H9 (cell line): ENCODE measurements at regions not wholly inside any gene's neighbourhood (a gene's known extent, or its start where the extent isn't known, plus 50 kb on each side); places are given as distances from the start of the nearest gene placed in this dataset.

Source experiments
- DNase-seq: peaks from one replicate; pipeline ENCODE4 v3.0.0-alpha.2; 2017
- H2AFZ ChIP-seq: one replicate; pipeline ENCODE4 v1.6.1; 2013; ENCODE audit warnings: mild to moderate bottlenecking, low read length, control low read depth, moderate library complexity
- H2AK5ac ChIP-seq: 2 replicates; pipeline ENCODE4 v1.6.1; 2013; ENCODE audit warnings: low read length, control low read depth, mixed read lengths; ENCODE audit not compliant: insufficient read length
- H2BK120ac ChIP-seq: one replicate; pipeline ENCODE4 v1.6.1; 2013; ENCODE audit warnings: low read depth, mild to moderate bottlenecking, low read length, control low read depth, inconsistent platforms; ENCODE audit not compliant: poor library complexity, severe bottlenecking
- H2BK12ac ChIP-seq: 2 replicates; pipeline ENCODE4 v1.6.1; 2013; ENCODE audit warnings: low read length, control low read depth, mixed read lengths, low read depth; ENCODE audit not compliant: insufficient read length
- H2BK15ac ChIP-seq: 2 replicates; pipeline ENCODE4 v1.6.1; 2013; ENCODE audit warnings: low read depth, low read length, control low read depth
- H2BK20ac ChIP-seq: one replicate; pipeline ENCODE4 v1.6.1; 2013; ENCODE audit warnings: low read depth, mild to moderate bottlenecking, low read length, control low read depth, inconsistent platforms; ENCODE audit not compliant: poor library complexity, severe bottlenecking
- H2BK5ac ChIP-seq: 2 replicates; pipeline ENCODE4 v1.6.1; 2013; ENCODE audit warnings: low read length, control low read depth, mixed read lengths; ENCODE audit not compliant: insufficient read length
- H3K14ac ChIP-seq: 2 replicates; pipeline ENCODE4 v1.6.1; 2013; ENCODE audit warnings: low read length, control low read depth; ENCODE audit not compliant: insufficient read depth
- H3K18ac ChIP-seq: 2 replicates; pipeline ENCODE4 v1.6.1; 2013; ENCODE audit warnings: low read depth, mild to moderate bottlenecking, mixed read lengths, low read length, control low read depth; ENCODE audit not compliant: insufficient read length
- H3K23ac ChIP-seq: 2 replicates; pipeline ENCODE4 v1.6.1; 2013; ENCODE audit warnings: low read length, control low read depth, mixed read lengths, low read depth; ENCODE audit not compliant: insufficient read length
- H3K23me2 ChIP-seq: 2 replicates; pipeline ENCODE4 v1.6.1; 2013; ENCODE audit warnings: low read depth, mild to moderate bottlenecking, mixed read lengths, low read length, control low read depth; ENCODE audit not compliant: insufficient read length, poor library complexity, severe bottlenecking
- H3K27ac ChIP-seq: 2 replicates; pipeline ENCODE4 v1.5.1; 2013; ENCODE audit warnings: low read length, control low read depth, mixed read lengths, low read depth; ENCODE audit not compliant: insufficient read length
- H3K27me3 ChIP-seq: 2 replicates; pipeline ENCODE4 v1.6.1; 2013; ENCODE audit warnings: low read length, control low read depth, inconsistent platforms; ENCODE audit not compliant: insufficient read depth
- H3K4ac ChIP-seq: 2 replicates; pipeline ENCODE4 v1.6.1; 2013; ENCODE audit warnings: low read depth, mild to moderate bottlenecking, control low read depth, inconsistent platforms, low read length, moderate library complexity
- H3K4me1 ChIP-seq: 2 replicates; pipeline ENCODE4 v1.6.1; 2013; ENCODE audit warnings: low read length, control low read depth, inconsistent platforms; ENCODE audit not compliant: insufficient read depth
- H3K4me2 ChIP-seq: 2 replicates; pipeline ENCODE4 v1.6.1; 2013; ENCODE audit warnings: low read length, control low read depth, mixed read lengths; ENCODE audit not compliant: insufficient read length, insufficient read depth
- H3K56ac ChIP-seq: 2 replicates; pipeline ENCODE4 v1.6.1; 2013; ENCODE audit warnings: low read depth, mild to moderate bottlenecking, mixed read lengths, low read length, control low read depth; ENCODE audit not compliant: insufficient read length
- H3K79me1 ChIP-seq: 2 replicates; pipeline ENCODE4 v1.6.1; 2013; ENCODE audit warnings: low read depth, mild to moderate bottlenecking, moderate library complexity, low read length, control low read depth, inconsistent platforms; ENCODE audit not compliant: insufficient read depth, poor library complexity, severe bottlenecking
- H3K79me2 ChIP-seq: 2 replicates; pipeline ENCODE4 v1.6.1; 2013; ENCODE audit warnings: low read length, control low read depth, inconsistent platforms; ENCODE audit not compliant: insufficient read depth
- H3K9ac ChIP-seq: 2 replicates; pipeline ENCODE4 v1.6.1; 2013; ENCODE audit warnings: low read length, control low read depth, mixed read lengths; ENCODE audit not compliant: insufficient read length; ENCODE audit errors: extremely low read depth
- H3K9me3 ChIP-seq: one replicate; pipeline ENCODE4 v1.6.1; 2013; ENCODE audit warnings: low read depth, low read length, inconsistent platforms; ENCODE audit not compliant: control insufficient read depth
- H3T11ph ChIP-seq: one replicate; pipeline ENCODE4 v1.6.1; 2013; ENCODE audit warnings: mild to moderate bottlenecking, low read length, control low read depth, inconsistent platforms
- H4K20me1 ChIP-seq: one replicate; pipeline ENCODE4 v1.6.1; 2013; ENCODE audit not compliant: control insufficient read depth, insufficient read length, insufficient read depth
- H4K5ac ChIP-seq: 2 replicates; pipeline ENCODE4 v1.6.1; 2013; ENCODE audit warnings: low read depth, mild to moderate bottlenecking, mixed read lengths, low read length, control low read depth; ENCODE audit not compliant: insufficient read length
- H4K8ac ChIP-seq: replicated peaks from 2 replicates; pipeline ENCODE4 v1.6.1; 2013; ENCODE audit warnings: low read length, control low read depth, mixed read lengths, low read depth; ENCODE audit not compliant: insufficient read length
- H4K91ac ChIP-seq: 2 replicates; pipeline ENCODE4 v1.6.1; 2013; ENCODE audit warnings: low read depth, mild to moderate bottlenecking, moderate library complexity, mixed read lengths, low read length, control low read depth; ENCODE audit not compliant: insufficient read length
- H3K27ac Mint-ChIP-seq, 3 experiments: 2 replicates in 2 of 3; 3 replicates in 1 of 3; pipeline ENCODE4 v1.8.0; 2020 to 2021; ENCODE audit warnings: mixed read lengths in 3 of 3, mild to moderate bottlenecking in 1 of 3, moderate library complexity in 1 of 3
- H3K27me3 Mint-ChIP-seq: 2 replicates; pipeline ENCODE4 v1.8.0; 2021; ENCODE audit warnings: low read depth, mild to moderate bottlenecking, moderate library complexity, mixed read lengths
- H3K36me3 Mint-ChIP-seq, 3 experiments: 2 replicates in 2 of 3; 3 replicates in 1 of 3; pipeline ENCODE4 v1.8.0; 2020 to 2021; ENCODE audit warnings: low read depth in 3 of 3, mixed read lengths in 3 of 3; ENCODE audit not compliant: insufficient read depth in 1 of 3
- H3K4me1 Mint-ChIP-seq, 2 experiments: 2 replicates each; pipeline ENCODE4 v1.8.0; 2020; ENCODE audit warnings: mixed read lengths in 2 of 2
- H3K4me3 Mint-ChIP-seq, 2 experiments: 2 replicates in 1 of 2; 3 replicates in 1 of 2; pipeline ENCODE4 v1.8.0; 2020 to 2021; ENCODE audit warnings: mild to moderate bottlenecking in 2 of 2, mixed read lengths in 2 of 2, moderate library complexity in 1 of 2
- H3K9me3 Mint-ChIP-seq, 2 experiments: 2 replicates in 1 of 2; 3 replicates in 1 of 2; pipeline ENCODE4 v1.8.0; 2020; ENCODE audit warnings: mild to moderate bottlenecking in 2 of 2, mixed read lengths in 2 of 2, moderate library complexity in 1 of 2
- WGBS: extraction: QIAGEN DNeasy Blood & Tissue Kit; methylation state at CpG from one replicate; pipeline ENCODE4 v1.1.7; 2013; ENCODE audit warnings: missing lambda C conversion rate, low lambda C conversion rate, mixed read lengths; ENCODE audit not compliant: insufficient read length; ENCODE audit errors: extremely low coverage; 5-methylcytosine and 5-hydroxymethylcytosine counted together
- TF ChIP-seq, protein P1 (sequence below): fragments of 200-600 bp; sonication (generic); conservative IDR thresholded peaks from 3 replicates; pipeline ENCODE4 v1.8.0; 2021; ENCODE audit warnings: antibody characterized with exemption, mild to moderate bottlenecking

DNA sequence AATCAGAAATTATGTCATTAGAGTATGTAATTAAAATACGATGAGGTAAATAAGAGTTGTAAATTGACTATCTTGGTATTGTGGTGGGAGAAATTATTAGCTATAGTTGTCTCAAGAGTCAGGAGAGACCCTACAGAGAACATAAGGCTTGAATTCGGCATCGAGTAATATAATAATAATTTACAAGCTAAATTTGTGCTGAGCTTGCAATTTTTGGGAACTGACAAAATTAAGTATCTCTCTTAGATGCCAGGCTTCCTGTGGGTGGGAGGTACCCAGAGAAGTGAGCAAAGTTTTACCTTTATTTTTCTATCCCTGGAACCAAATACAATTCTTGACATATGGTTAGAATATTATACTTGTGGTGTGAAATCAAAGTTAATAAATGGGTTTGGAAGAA is 1637.0 kb downstream of the EFNB2 start:
- no peak overlapping the region for H3K27ac Mint-ChIP-seq
- Histone ChIP-seq H3K79me2 (no peaks in the 10 kb centered on the region), H3K23me2 (no peaks in the 10 kb centered on the region), H3K4me1 (no peaks in the 10 kb centered on the region), H4K91ac (no peak overlapping the region), H2BK12ac (no peak overlapping the region), H3K56ac (no peak overlapping the region), H2BK120ac (no peak overlapping the region), H2AK5ac (no peak overlapping the region), H3K4ac (no peak overlapping the region), H3K18ac (no peak overlapping the region), H3T11ph (no peak overlapping the region), H4K5ac (no peak overlapping the region), H3K4me2 (no peak overlapping the region), H3K79me1 (no peaks in the 10 kb centered on the region), H2BK15ac (no peak overlapping the region), H3K23ac (no peak overlapping the region), H4K20me1 (no peaks in the 10 kb centered on the region), H4K8ac (no peak overlapping the region), H3K27ac (no peak overlapping the region), H2BK20ac (no peak overlapping the region), H3K9me3 (no peaks in the 10 kb centered on the region), H3K14ac (no peak overlapping the region), H3K9ac (no peak overlapping the region), H2AFZ (no peak overlapping the region), H3K27me3 (no peaks in the 10 kb centered on the region), H2BK5ac (no peak overlapping the region)
- no peaks in the 10 kb centered on the region for H3K9me3 Mint-ChIP-seq
- no peak overlapping the region for H3K4me3 Mint-ChIP-seq
- no peaks in the 10 kb centered on the region for H3K36me3 Mint-ChIP-seq
- no peaks in the 10 kb centered on the region for H3K4me1 Mint-ChIP-seq
- no peak for DNase-seq
- TF ChIP-seq, protein P1, sequence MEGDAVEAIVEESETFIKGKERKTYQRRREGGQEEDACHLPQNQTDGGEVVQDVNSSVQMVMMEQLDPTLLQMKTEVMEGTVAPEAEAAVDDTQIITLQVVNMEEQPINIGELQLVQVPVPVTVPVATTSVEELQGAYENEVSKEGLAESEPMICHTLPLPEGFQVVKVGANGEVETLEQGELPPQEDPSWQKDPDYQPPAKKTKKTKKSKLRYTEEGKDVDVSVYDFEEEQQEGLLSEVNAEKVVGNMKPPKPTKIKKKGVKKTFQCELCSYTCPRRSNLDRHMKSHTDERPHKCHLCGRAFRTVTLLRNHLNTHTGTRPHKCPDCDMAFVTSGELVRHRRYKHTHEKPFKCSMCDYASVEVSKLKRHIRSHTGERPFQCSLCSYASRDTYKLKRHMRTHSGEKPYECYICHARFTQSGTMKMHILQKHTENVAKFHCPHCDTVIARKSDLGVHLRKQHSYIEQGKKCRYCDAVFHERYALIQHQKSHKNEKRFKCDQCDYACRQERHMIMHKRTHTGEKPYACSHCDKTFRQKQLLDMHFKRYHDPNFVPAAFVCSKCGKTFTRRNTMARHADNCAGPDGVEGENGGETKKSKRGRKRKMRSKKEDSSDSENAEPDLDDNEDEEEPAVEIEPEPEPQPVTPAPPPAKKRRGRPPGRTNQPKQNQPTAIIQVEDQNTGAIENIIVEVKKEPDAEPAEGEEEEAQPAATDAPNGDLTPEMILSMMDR = no peak
- WGBS = 100% methylated on average over 1 of the region's 3 CpGs
- H3K27me3 Mint-ChIP-seq = no peaks in the 10 kb centered on the region
